ENCODE measurements at regions not wholly inside any gene's neighbourhood (a gene's known extent, or its start where the extent isn't known, plus 50 kb on each side); places are given as distances from the start of the nearest gene placed in this dataset.

GRCh38 chr18:54766634-54767033 is 61.6 kb upstream of the RAB27B start:
- H3K27me3 ChIP-seq (replicated peaks in 1 of 4; ENCODE audit: control insufficient read depth in 3 of 4, extremely low read depth in 1 of 4, insufficient read depth in 3 of 4, low read length in 3 of 4) = no peaks in the 10 kb centered on the region
- H3K4me1 ChIP-seq (replicated peaks in 1 of 4; ENCODE audit: control insufficient read depth in 3 of 4, insufficient read depth in 4 of 4, low read length in 3 of 4) = peaks cover 2 to 4% (median 3%) of the 10 kb centered on the region in 4 experiments; a peak in 2 of 7 replicates
- no peaks in the 10 kb centered on the region for H3K79me1 ChIP-seq (ENCODE audit: low read depth, low read length)
- no peak overlapping the region for H2BK5ac ChIP-seq (ENCODE audit: low read depth, low read length)
- H3K36me3 ChIP-seq (ENCODE audit: control insufficient read depth in 2 of 4, insufficient read depth in 4 of 4, low read length in 3 of 4) = no peaks in the 10 kb centered on the region
- H3K4me2 ChIP-seq (ENCODE audit: insufficient read depth in 1 of 2, low read depth in 2 of 2, low read length in 2 of 2) = no peak overlapping the region
- H3K79me2 ChIP-seq (ENCODE audit: control insufficient read depth in 1 of 2, insufficient read depth in 2 of 2, low read length in 2 of 2) = no peaks in the 10 kb centered on the region
- H3K23me2 ChIP-seq (ENCODE audit: low read depth, low read length) = no peaks in the 10 kb centered on the region; the same call in 1 of the 2 replicates
- no peak overlapping the region for H3K56ac ChIP-seq (replicated peaks; ENCODE audit: insufficient read length, low read depth, low read length)
- H3K9me3 ChIP-seq (ENCODE audit: insufficient read depth in 2 of 2, low read depth in 1 of 2, low read length in 1 of 2) = no peaks in the 10 kb centered on the region
- H2BK15ac ChIP-seq (ENCODE audit: low read length) = no peak overlapping the region
- no peak overlapping the region for H3K14ac ChIP-seq (ENCODE audit: insufficient read length)
- no peak overlapping the region for H2BK12ac ChIP-seq (ENCODE audit: low read depth, low read length)
- ChIA-PET POLR2A (ENCODE audit: partially characterized antibody) (no interaction called here), CTCF (ENCODE audit: partially characterized antibody) (no interaction called here)
- no peak overlapping the region for H4K91ac ChIP-seq (replicated peaks; ENCODE audit: insufficient read length, low read length)
- no peak overlapping the region for H2BK20ac ChIP-seq (ENCODE audit: low read length)
- no peak overlapping the region for H4K8ac ChIP-seq (ENCODE audit: extremely low read depth, insufficient read depth, low read length)
- H3K4ac ChIP-seq (replicated peaks; ENCODE audit: insufficient read length, low read depth, low read length) = no peak overlapping the region
- H2AK5ac ChIP-seq (ENCODE audit: low read depth, low read length) = no peak overlapping the region
- H2BK120ac ChIP-seq (replicated peaks; ENCODE audit: low read depth, low read length) = no peak overlapping the region
- DNase-seq (ENCODE audit: low read depth in 1 of 2, low spot score in 2 of 2) = no peak
- no peak overlapping the region for H3K9ac ChIP-seq (replicated peaks in 1 of 4; ENCODE audit: extremely low read depth in 1 of 4, low read depth in 3 of 4, low read length in 3 of 4)
- no peak overlapping the region for H3K4me3 ChIP-seq (ENCODE audit: extremely low read depth in 1 of 4, insufficient read depth in 2 of 4, low read depth in 3 of 4, low read length in 4 of 4)
- H3K23ac ChIP-seq (ENCODE audit: insufficient read length) = no peak overlapping the region
- H4K20me1 ChIP-seq (replicated peaks in 1 of 2; ENCODE audit: control insufficient read depth in 1 of 2, insufficient read depth in 2 of 2, low read length in 2 of 2) = no peaks in the 10 kb centered on the region
- no peak overlapping the region for H3K18ac ChIP-seq (ENCODE audit: extremely low read depth, low read length)
- no peak for TF ChIP-seq RFX5 (IDR thresholded peaks at IDR 0.05; ENCODE audit: borderline replicate concordance, low read depth, low read length)
- 94% methylated on average over 1 of the region's 1 CpG; no CpG with 5 or more reads in 1 of the 2 experiments for WGBS, 2 experiments (ENCODE audit: extremely low coverage in 1 of 2, insufficient coverage in 1 of 2, insufficient read length in 1 of 2, insufficient replicate concordance in 2 of 2, low coverage in 1 of 2, low lambda C conversion rate in 2 of 2, missing lambda C conversion rate in 1 of 2)
- no peak overlapping the region for H4K5ac ChIP-seq (ENCODE audit: insufficient read length, low read depth, low read length)
- no peak overlapping the region for H2AFZ ChIP-seq (ENCODE audit: low read length)
- no peak overlapping the region for H3K27ac ChIP-seq (ENCODE audit: low read depth, low read length)
- FAIRE-seq = no peak

Data from H1 (cell line).